Middle frontal gyrus (tissue), 1 donor: ENCODE measurements at regions not wholly inside any gene's neighbourhood (a gene's known extent, or its start where the extent isn't known, plus 50 kb on each side); places are given as distances from the start of the nearest gene placed in this dataset.
"Not testable (repeated sequence)": the region's sequence is repeated elsewhere in the genome, so short reads cannot be mapped to it uniquely, and the experiment has no call there.

Experiments
- DNase-seq: peaks from one replicate; pipeline ENCODE4 v3.0.0-alpha.2; 2015; ENCODE audit warnings: low spot score; ENCODE audit errors: extremely low spot score

- no peak for DNase-seq
Measured at GRCh38 chr5:26553079-26553478, 485.3 kb downstream of the CDH9 start.

GRCh38 chr5:26543987-26544386 is 494.4 kb downstream of the CDH9 start:
- no peak for DNase-seq

- DNase-seq: no peak
Measured at GRCh38 chr5:26538226-26538625, 500.2 kb downstream of the CDH9 start.

- no peak for DNase-seq
Measured at GRCh38 chr5:26535215-26535614, 503.2 kb downstream of the CDH9 start.

GRCh38 chr5:26530305-26530704 is 508.1 kb downstream of the CDH9 start:
- no peak for DNase-seq

GRCh38 chr5:26519245-26519644 is 519.1 kb downstream of the CDH9 start:
- DNase-seq: no peak

- no peak for DNase-seq
Measured at GRCh38 chr5:26518065-26518464, 520.3 kb downstream of the CDH9 start.

GRCh38 chr5:26498972-26499371 is 539.4 kb downstream of the CDH9 start:
- no peak for DNase-seq

GRCh38 chr5:26495437-26495836 is 542.9 kb downstream of the CDH9 start:
- DNase-seq: no peak

- DNase-seq: no peak
Measured at GRCh38 chr5:26492906-26493459, 545.4 kb downstream of the CDH9 start.

GRCh38 chr5:26487553-26487952 is 550.8 kb downstream of the CDH9 start:
- DNase-seq: no peak

GRCh38 chr5:26486631-26487030 is 551.8 kb downstream of the CDH9 start:
- no peak for DNase-seq

- not testable (repeated sequence) for DNase-seq
Measured at GRCh38 chr5:26485146-26485860, 553.1 kb downstream of the CDH9 start.

- peak; percentile 6 for DNase-seq
Measured at GRCh38 chr5:26482810-26483375, 555.5 kb downstream of the CDH9 start.

GRCh38 chr5:26482076-26482809 is 556.1 kb downstream of the CDH9 start:
- no peak for DNase-seq

- no peak for DNase-seq
Measured at GRCh38 chr5:26470439-26470838, 567.9 kb downstream of the CDH9 start.

- DNase-seq: no peak
Measured at GRCh38 chr5:26439121-26439520, 599.3 kb downstream of the CDH9 start.

- DNase-seq: no peak
Measured at GRCh38 chr5:26434688-26435087, 603.7 kb downstream of the CDH9 start.

- no peak for DNase-seq
Measured at GRCh38 chr5:26432386-26432785, 606.0 kb downstream of the CDH9 start.

GRCh38 chr5:26430323-26430722 is 608.1 kb downstream of the CDH9 start:
- DNase-seq: no peak

GRCh38 chr5:26427281-26427680 is 611.1 kb downstream of the CDH9 start:
- DNase-seq: no peak

GRCh38 chr5:26419987-26420386 is 618.4 kb downstream of the CDH9 start:
- DNase-seq: no peak
